AML-193 (cell line): ENCODE measurements at regions not wholly inside any gene's neighbourhood (a gene's known extent, or its start where the extent isn't known, plus 50 kb on each side); places are given as distances from the start of the nearest gene placed in this dataset.
A peak's percentile ranks its signal among the peaks of the same experiment; 100 is the strongest.

Experiments used
- DNase-seq, 2 experiments: peaks; one replicate each; lab custom pipeline; 2025; lab: John Stamatoyannopoulos, UW

DNA sequence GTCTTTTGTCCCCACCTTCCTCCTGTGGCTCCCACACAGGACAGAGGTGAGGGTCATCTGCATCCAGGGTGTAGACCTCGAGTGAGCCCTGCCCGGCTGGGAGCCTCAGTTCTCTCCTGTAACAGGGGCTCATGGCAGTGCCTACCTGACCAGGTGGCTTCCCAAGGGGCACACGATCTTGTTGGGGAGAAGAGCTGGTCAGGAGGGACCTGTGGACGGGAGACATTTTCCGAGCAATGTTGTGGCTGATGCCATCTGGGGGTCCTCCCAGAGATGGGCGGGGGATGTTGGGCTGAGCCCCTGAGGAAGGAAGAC, 51.9 kb downstream of the CEBPB start:
- DNase-seq = no peak

DNA sequence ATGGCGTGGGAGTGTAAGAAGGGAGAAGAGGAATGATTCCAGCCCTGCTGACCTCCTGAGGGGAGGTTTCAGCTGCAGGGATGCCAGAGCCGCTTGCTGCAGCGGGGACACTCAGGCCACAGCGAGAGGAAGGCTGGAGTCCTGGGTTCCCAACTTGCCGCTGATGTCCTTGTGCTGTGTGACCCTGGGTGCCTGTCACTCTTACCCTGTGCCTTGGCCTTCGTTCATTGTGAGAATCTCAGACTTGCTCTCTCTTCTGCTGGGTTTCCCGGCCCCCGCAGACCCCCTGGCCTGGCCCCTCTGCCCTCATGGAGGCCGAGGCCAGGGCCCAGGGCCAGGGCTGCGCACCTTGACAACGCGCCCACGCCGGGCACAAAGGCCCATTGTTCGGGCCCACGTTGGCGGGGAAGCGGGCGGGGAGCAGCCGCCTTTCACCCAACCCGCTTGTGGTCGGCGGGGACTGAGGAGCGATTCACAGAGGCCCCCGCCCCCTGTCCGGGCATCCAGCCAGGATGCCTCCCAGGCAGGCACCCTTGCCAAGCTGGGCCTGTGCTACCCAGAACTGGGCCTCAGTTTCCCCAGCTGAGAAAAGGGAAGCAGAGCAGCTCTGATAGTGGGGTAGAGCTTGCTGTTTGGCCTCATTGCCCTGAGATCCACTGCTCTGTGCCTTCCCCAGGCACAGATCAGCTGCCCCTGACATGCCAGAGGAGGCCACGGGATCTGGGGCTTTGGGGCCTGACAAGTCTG, 52.4 kb downstream of the CEBPB start:
- no peak for DNase-seq

DNA sequence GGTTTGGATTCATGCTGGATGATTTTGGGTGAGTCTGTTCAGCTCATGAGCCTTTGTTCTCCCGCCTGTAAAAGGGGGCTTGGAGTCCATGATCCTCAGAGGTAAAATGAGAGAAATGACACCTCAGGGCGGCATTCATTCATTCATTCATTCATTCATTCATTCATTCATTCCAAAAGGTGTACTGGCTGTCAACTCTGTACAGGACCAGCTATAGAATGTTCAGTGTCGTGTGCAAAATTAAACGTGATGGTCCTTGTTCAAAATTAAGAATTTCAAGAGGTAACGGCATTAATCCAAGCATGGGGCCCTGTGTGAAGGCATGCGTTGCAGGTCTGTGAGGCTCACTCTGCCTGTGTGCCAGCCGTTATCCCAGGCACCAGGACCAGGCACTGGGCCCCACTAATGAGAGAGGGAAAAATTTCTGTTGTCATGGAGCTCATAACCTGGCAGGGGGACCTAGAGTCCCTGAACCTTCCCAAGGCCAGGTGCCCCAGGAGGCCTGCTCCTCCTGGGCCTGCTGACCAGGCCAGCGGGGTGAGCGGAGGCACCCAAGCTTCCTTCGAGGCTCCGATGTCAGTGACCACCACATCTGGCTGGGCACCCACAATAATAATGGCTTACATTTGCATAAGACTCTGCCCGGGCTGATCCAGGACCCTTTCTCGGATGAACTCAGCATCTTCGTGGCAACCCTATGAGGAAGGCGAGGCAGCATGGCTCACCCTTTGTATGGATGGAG, 53.2 kb downstream of the CEBPB start:
- no peak for DNase-seq

DNA sequence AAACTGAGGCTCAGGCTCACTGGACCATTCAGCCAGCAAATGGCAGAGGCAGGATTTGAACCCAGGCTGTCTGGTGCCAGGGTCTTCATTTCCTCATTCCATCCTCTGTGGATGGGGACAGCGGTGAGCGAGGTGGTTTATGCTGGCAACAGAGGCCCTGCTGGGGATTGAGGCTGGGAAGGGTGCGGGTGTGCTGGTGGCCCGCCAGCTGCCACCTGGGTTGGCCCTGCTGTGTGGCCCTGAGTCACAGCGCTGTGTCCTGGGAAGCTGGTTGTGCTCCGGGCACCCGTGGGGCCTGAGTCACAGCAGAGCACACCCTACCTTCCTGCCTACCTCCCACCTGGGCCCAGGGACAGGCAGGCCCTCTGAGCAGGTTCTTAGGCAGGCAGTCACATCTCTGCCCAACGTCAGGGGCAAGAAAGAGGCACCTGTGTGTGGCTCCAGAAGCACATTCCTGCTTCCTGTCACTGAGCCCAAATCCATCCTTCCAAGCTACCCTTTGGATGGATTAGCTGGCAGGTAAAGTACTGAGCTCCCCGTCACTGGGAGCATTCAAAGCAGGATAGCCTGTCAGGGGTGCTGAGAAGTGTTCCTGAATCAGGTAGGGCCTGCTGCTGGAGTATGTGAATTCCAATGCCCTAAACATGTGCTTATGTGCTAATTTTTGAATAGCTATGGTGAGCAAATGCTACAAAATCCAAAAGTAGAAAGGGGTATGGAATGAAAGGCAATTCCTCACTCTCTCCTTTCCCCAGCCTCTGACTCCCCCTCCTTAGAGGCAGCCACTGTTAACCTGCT, 53.9 kb downstream of the CEBPB start:
- DNase-seq = no peak

DNA sequence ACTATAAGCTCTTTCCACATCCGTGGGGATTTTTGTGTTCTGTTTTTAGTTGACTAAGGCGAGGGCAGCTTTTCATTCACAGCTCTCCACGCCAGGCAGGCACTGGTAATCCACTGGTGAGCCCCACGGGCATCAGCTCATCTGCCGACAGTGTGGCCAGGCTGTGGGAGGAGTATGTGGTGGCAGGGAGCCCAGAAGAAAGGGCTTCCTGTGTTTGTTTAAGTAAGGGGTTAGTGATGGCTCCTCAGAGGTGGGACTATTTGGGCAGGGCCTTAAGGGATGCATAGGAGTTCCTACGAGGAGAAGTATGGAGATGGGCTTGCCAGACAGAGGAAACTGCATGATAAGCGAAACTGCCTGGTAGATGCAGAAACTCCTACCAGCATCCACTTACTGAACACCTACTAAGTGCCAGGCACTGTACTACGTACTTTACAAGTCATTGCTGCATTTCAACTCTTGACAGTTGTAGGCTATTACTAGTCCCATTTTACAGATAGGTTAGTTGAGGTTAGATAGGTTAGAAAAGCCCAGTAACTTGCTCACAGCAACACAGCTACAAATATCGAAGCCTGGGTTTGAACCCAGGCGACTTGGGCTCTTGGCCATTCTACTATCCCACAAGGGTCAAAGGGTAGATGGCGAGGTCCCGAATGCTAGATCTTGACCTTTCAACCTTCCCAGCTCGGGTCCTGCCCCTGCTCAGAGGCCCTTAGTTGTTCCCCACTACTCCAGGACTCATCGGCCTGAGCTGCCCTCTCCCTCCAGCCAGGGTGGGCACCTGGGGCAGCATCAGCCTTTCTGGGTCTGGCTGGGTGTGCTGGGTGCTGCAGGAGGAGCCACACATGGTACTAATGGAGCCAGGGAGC, 55.1 kb downstream of the CEBPB start:
- DNase-seq = peak; percentile 41 to 52

DNA sequence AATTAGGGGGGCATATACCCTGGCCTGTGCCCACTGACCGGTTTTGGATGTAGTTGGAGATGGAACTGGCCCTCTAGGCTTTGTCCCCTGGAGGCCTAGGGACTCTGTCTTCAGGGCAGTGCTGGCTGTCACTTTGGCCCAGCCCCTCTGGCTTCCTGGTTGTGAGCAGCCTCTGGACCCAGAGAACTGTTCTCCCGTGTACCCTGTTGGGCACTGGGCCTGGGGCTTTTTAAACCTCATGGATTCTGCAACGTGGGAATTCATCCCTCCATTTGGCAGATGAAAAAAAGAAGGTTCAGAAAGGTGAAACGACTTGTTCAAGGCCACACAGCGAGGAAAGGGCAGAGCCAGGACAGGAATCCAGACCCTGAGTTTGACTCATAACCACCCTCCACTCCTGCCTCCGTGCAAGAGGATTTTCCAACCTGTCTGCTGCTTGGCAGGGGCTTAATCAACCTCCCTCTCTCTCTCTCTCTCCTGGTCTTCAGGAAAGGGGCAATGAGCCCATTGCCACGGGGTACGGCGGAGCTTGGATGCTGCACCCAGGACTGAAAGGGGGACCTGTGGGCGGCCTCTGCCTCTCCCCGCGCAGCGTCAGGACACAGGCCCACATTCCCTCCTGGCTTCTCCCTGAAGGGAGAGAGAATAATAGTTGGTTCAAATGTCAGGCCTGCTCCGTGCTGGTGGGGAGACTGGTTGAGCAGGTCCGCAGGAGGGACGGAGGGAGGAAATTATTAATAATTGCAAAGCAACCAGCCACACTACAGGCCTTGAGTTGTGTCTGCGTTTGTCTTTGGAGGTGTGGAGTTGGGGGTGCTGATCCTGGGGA, 56.0 kb downstream of the CEBPB start:
- DNase-seq = no peak

DNA sequence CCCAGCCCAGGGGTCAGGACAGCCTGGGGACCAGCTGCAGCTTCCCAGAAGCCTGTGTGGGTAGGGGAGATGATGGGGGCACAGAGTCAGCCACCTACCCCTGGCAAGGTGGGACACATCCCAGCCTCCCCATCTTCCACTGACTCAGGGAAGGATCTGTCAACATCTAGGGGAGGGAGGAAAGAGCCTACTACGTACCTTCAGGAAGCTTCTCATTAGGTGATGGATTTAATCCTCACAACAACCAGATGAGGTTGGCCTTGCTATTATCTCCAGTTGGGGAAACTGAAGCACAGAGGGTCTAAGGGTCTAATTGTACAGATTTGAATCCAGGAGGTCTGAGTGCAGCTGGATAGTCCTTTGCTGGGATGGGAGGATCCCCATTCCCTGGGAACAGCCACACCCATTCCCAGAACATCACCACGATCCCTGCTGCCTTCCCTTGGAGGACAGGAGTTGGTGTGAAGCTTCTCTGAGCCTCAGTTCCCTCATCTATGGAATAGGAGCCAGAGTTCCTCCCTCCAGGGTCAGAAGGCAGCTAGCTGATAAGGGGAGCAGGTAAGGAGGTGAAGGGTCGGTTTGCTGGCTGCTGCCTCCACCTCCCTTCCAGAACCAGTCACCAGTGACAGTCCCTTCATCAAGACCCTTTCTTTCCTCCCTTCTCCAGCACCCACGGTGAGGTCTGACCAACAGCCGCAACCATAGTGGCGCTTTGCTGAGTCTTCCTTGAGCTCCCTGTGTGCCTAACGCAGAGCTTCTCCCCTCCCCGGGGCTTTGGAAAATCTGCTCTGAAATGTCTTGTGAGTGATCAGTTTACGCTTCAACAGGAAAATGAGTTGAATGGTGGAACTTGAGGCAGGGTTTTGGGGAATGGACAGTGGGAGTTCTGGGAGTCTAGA, 56.8 kb downstream of the CEBPB start:
- DNase-seq = no peak

DNA sequence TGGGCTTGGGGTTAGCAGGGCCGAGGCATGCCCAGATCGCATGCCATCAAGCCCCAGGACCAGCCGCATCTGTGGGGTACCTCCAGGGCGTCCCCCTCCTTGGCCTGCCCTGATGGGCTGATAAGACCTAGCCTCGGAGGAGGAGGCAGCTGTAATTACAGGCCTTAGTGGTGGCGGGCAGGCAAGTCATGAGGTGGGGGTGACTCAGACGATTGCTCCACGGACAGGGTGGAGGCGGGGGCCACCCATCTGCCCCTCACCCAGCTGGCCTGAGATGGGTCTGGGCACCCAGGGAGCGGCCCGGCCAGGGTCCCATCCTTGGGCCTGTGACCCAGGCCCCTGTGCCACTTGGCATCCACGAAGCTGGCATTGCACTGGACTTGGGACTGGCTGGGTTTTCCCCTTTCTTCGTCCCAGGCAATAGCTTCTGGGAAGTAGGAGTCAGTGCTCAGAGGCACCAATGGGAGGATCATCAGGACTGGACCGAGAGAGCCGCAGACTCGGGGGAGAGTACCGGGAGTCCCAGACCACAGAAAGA, 57.5 kb downstream of the CEBPB start:
- DNase-seq = no peak

DNA sequence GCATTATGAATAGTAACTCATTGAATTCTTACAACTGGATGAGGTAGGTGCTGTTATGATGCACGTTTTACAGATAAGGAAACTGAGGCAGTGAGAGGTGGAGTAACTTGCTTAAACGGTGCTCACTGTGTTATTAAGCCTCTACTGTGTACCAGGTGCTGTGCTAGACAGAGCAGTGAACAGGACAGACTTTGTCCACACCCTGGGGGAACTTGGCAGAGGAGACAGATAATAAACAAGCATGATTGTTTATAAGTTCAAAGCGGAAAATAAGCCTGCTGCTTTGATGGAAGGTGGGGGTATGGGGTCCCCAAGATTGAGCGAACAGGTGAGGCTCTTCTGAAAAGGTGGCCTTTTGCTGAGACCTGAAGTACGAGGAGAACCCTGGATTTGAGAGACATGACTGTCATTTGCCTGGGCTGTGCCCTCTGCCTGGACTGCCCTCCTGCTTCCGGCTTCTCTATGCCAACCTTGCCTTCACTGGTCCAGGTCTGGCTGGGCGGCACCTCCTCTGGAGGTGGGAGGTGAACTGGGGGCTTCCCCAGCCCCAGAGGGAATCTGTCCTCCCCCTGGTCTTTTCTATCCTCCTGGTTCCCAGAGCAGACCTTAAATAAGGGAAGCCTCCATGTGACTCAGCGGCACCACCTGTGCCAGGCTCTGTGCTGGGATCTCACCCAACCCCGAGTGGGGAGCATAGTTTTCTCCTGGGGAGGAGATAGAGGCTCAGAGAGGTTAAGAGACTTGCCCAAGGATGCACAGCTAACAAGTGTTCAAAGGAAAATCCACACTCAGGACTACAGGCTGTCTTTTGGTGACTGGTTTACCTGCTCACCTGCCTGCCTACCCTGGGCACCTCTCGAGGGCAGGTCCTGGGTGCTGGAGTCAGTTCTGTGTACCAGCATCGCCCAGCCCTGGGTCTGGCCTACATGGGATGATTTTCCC, 59.1 kb downstream of the CEBPB start:
- no peak for DNase-seq

DNA sequence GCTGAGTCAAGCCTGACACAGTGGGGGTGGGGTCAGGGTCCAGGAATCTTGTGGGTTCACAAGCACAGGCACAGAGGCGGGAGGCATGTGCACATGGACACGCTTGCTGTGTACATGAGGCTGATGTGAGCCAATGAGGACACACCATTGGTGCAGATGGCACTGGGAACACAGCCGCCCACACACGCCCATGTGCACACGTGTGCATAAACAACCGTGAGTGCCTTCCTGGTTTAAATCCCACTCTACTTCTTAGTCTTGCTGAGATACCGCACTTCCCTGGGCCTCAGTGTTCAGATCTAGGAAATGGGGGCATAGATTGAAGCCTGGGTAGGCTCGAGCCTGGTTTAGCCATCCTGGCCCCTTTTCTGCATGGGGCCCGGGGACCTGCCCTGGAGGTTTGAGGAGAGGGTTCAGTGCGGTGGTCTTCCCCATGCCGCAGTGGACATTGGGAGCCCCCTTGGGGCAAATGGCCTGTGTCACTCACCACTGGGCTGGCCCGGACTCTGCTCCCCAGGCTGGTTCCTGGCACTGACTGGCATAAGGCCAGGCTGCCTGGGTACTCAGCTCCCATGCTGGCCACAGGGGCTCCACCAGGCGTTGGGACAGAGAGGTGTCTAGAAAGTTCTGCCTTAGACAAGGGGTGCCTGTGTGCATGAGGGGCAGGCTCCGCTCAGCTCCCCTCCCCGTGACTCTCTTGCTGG, 60.2 kb downstream of the CEBPB start:
- no peak for DNase-seq

DNA sequence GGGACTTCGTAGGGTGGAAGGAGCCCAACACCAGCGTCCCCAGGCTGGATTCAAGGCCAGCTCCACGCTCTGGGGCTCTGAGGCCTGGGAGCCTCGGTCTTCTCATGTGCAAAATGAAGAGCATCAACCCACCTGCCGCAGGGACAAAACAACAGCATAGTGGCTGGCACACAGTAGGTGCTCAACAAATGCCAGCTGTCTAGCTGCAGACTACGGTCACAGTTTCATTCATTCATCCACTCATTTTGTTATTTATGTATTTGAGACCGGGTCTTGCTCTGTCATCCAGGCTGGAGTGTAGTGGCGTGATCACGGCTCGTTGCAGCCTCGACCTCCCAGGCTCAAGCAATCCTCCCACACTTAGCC, 60.7 kb downstream of the CEBPB start:
- DNase-seq = no peak

DNA sequence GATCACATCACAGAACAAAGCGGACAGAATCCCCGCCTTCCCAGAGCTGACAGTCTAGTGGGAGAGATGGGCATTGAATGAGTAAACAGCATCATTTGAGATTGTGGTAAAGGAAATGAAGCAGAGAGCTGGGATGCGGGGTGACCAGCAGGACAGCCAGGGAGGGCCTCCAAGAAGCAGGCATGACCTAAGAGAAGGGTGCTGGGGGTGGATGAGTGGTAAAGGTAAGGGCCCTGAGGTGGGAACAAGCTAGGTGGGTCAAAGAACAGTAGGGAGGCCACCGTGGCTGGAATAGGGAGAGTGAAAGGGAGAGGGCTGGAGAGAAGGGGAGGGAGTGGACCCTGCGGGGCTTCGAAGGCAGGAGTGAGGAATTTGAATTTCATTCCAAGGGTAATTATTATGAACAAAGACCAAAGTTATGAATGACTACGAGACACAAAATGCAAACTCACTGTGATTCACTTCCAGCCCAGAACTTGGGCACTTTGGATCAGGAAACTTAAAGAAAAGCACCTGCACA, 61.4 kb downstream of the CEBPB start:
- DNase-seq = no peak

DNA sequence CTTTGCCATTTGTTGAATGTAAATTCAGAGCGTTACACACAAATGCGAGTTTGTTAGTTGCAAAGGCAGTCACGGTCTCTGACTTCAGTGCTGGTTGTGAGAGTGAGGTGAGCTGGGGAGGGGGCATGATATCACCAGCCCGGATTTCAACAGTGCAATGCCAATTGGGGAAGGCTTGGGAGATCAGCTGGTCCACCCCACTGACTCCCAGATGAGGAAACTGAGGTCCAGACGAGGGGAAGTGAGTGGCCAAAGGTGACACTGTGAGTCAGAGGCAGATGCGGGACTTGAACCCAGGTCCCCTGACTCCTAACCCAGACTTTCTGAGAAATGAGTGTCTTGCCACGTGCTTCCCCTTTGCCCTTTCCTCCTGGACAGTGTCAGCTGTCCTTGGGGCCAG, 62.1 kb downstream of the CEBPB start:
- no peak for DNase-seq

DNA sequence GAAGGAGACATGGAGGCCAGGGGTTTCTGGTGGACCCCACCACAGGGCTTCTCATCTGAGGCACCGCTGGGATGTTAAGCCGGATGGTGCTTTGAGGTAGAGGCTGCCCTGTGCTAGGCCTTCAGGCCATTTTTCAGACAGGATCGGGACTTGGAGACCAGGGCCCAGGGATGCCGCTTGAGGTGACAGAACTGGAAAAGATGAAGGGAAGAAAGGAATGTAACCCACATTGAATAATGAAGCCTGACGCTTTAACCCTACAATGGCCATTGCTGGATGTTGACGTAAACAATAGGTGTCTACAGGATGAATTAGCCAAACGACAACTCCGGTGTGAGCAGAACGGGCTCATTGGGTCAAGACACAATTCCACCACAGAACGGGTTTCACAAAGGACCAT, 62.5 kb downstream of the CEBPB start:
- no peak for DNase-seq

DNA sequence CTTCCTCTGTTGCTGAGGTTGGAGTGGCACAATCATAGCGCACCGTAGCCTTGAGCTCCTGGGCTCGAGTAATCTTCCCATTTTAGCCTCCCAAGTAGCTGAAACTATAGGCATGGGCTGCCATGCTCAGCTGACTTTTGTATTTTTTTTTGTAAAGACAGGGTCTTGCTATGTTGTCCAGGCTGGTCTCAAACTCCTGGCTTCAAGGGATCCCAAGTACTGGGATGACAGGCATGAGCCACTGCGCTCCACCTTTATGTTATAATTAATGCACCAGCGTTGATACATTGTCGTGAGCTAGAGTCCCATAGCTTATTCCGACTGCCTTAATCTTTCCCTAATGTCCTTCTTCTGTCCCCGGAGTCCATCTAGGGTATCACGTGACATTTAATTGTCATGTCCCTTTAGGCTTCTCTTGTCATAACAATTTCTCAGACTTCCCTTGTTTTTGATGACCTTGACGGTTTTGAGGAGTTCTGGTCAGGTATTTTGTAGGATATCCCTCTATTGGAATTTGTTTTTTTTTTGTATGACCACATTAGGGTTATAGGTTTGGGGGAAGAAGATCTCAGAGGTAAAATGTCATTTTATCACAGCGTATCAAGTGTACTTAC, 63.9 kb downstream of the CEBPB start:
- no peak for DNase-seq

DNA sequence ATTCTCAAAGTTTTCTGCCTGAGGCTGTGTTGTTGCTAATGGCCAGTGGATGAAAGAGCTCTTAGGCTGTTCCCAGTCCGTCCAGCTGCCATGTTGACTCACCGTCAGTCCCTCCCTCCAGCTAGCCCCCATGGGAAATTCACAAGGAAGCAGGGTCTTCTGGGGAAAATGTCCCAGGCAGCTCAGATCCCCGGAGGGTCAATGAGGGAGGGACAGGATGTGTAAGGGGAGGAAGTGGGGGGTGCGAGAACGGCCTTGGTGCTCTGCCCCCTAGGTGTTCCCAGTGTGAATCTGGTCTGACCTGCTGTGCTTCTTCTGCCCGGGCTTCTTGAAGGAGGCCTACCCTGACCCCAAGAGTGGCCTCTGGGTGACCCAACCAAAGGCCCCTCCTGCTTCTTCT, 65.9 kb downstream of the CEBPB start:
- no peak for DNase-seq

DNA sequence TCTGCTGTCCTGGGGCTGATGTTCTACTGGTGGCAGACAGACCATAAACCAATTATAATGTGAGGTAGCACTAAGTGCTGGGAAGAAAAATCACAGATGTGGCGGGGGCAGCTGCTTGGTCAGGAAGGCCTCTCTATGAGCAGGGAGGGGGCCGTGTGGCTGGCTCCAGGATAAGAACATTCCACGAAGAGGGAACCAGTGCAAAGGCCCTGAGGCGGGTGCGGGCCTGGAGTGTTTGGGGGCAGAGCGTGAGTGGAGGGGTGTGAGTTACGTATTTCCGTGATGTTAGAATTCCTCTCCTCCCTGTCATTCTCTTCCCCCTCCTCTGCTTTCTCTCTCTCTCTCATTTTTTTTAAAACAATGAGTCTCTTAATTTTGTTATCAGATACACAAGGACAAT, 67.2 kb downstream of the CEBPB start:
- no peak for DNase-seq
